Stimulated activated effector memory CD8-positive, alpha-beta T cell treated with anti-CD3 and anti-CD28 coated beads, Interleukin-12 subunit alpha, Interleukin-12 subunit beta, amount 100 ng/mL, for 72 hours (primary cell): ENCODE measurements at regions not wholly inside any gene's neighbourhood (a gene's known extent, or its start where the extent isn't known, plus 50 kb on each side); places are given as distances from the start of the nearest gene placed in this dataset.

Experiments used
- ATAC-seq: fragments of 150-1000 bp; cut with Tn5 transposase; 2 replicates; pipeline ENCODE4 v1.10.0; 2021
- DNase-seq, 2 donors: peaks; one replicate each; pipeline ENCODE4 v3.0.0; 2021 to 2022; ENCODE audit warnings: low spot score in 2 of 2
- H3K27ac Mint-ChIP-seq: one replicate; pipeline ENCODE4 v1.8.0; 2022; ENCODE audit warnings: mild to moderate bottlenecking, mixed read lengths
- H3K36me3 Mint-ChIP-seq: one replicate; pipeline ENCODE4 v1.8.0; 2022; ENCODE audit warnings: mild to moderate bottlenecking, mixed read lengths
- H3K4me1 Mint-ChIP-seq: one replicate; pipeline ENCODE4 v1.8.0; 2022; ENCODE audit warnings: mixed read lengths
- H3K4me3 Mint-ChIP-seq: one replicate; pipeline ENCODE4 v1.8.0; 2022; ENCODE audit warnings: mild to moderate bottlenecking, mixed read lengths
- H3K9me3 Mint-ChIP-seq: one replicate; pipeline ENCODE4 v1.8.0; 2022; ENCODE audit warnings: mixed read lengths

DNA sequence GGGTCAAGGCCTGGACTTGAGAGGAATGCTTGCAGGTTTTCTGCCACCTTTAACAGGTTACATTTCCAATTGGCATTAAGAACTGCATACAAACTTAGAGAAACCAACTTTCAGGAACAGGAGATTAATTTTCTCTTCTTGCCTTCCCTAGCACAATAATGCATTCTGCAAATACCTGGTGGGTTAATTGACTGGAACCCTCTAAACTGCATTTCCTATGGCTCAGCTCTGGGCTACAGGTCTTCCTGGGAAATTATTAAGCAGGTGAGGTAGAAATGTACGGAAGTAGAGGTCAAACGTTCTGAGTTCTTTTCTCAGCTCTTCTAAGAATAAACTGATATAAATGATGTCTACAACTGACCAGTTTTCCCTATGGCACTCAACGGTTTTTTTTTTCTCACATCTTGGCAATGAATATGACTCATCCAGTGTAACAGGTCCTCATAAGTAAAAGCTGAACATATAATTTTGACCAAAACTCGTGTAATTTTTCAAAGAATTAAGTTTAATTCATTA is 144.9 kb upstream of the PELI2 start:
- no peaks in the 10 kb centered on the region for H3K36me3 Mint-ChIP-seq
- H3K4me3 Mint-ChIP-seq = no peak overlapping the region
- DNase-seq (no peak), ATAC-seq (no peak)
- no peaks in the 10 kb centered on the region for H3K4me1 Mint-ChIP-seq
- no peak overlapping the region for H3K27ac Mint-ChIP-seq
- H3K9me3 Mint-ChIP-seq = no peaks in the 10 kb centered on the region

DNA sequence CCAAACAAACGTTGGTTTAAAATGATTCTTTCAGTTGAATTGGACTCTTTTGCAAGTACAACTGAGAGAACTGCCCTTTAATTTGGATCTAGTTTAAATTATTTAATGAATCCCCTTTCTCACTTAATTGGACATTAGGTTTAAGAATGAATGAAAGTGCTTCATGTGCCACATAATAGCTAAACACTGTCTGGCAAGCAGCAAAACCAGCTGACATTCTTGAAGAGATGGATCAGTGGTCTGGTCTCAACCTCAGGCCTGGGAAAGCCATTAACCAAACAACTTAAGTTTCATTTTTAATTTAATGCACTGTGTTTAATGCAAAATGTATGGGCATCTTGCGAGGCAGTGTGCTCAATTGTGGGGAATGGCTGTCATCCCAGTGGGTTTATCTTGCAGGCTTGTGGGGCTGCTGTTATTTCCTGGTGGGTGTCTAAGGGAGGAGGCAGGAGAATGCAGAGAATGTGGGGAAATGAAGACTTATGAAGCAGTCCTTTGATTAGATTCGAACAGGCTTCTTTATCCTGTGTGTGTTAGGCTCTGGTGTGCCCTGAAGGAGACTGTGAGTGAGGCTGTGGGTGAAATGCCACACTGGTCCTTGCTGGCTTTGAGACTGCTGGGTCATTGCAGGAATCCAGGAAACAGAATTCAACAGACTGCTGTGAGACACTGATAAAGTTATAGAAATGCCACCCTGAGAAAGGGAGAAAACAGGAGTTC is 144.1 kb upstream of the PELI2 start:
- Mint-ChIP-seq H3K4me3 (no peak overlapping the region), H3K4me1 (no peaks in the 10 kb centered on the region), H3K27ac (no peak overlapping the region), H3K36me3 (no peaks in the 10 kb centered on the region), H3K9me3 (no peaks in the 10 kb centered on the region)
- DNase-seq (no peak), ATAC-seq (no peak)

DNA sequence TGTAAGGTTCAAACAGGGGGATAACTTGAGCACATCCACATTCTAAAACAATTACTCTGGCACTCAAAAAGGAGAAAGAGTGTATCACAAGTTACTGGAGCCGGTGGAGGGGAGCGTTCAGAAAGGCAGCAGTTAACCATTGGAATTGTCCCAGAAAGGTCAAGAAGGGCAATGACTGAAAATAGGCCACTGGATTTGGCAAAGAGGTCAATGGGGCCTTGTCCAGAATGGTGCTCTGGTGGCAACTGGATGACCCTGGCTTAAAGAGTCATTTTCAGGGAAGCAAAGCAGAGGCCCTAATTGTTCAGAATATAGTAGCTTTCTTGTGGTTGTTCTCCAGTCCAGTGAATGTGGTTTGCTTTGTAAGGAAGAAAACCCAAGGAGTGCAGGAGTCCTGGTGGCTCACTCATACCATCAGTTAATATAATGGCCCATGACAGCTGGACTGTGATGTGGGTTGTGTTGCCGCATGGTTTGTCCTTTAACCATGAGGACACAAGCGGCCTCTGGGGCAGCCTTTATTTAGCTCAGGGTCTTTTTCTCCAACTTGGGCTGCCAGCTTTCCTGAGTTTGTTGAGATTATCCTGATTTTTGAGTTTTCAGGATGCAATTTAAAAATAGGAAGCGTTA is 142.8 kb upstream of the PELI2 start:
- DNase-seq (no peak), ATAC-seq (no peak)
- no peaks in the 10 kb centered on the region for H3K36me3 Mint-ChIP-seq
- no peak overlapping the region for H3K27ac Mint-ChIP-seq
- no peak overlapping the region for H3K4me3 Mint-ChIP-seq
- no peaks in the 10 kb centered on the region for H3K4me1 Mint-ChIP-seq
- peaks cover 2% of the 10 kb centered on the region for H3K9me3 Mint-ChIP-seq

DNA sequence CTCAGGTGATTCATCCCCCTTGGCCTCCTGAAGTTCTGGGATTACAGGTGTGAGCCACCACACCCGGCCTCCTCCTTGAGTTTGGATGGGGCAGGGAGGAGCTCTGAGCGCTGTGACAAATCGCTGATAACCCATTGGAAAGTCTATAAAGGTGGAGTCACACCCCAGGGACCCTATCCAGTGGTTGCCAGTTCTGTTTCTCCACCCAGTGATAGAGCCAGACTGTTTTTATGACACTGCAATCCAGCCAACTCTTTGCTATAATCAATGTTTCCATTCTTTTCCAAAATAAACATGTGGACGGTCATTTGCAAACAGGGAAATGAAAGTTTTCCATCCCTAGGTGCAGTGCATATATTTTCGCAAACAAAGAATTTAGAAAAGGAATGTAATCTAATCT is 142.0 kb upstream of the PELI2 start:
- Mint-ChIP-seq H3K9me3 (peaks cover 7% of the 10 kb centered on the region), H3K27ac (no peak overlapping the region), H3K4me3 (no peak overlapping the region), H3K4me1 (no peaks in the 10 kb centered on the region), H3K36me3 (no peaks in the 10 kb centered on the region)
- ATAC-seq (no peak), DNase-seq (no peak)

DNA sequence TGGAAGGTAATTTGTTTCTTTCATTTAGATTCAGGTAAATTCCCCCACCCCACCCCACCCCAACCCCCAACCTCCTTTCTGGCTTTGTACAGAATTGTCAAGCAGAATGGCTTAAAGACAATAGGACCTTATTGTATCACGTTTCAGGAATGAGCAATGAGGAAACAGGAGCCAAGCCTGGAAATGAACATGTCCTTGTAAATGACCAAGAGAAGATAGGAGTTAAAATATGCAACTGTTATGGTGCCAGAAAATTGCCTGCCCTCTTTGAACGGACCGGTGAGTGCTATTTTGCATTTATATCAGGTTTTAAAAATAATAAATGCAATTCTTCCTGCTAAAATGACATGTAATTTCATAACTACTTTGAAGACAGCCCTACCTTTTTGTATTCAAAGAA is 141.6 kb upstream of the PELI2 start:
- no peaks in the 10 kb centered on the region for H3K4me1 Mint-ChIP-seq
- H3K27ac Mint-ChIP-seq = no peak overlapping the region
- ATAC-seq = no peak
- H3K36me3 Mint-ChIP-seq = no peaks in the 10 kb centered on the region
- H3K4me3 Mint-ChIP-seq = no peak overlapping the region
- DNase-seq = no peak
- peaks cover 8% of the 10 kb centered on the region for H3K9me3 Mint-ChIP-seq

DNA sequence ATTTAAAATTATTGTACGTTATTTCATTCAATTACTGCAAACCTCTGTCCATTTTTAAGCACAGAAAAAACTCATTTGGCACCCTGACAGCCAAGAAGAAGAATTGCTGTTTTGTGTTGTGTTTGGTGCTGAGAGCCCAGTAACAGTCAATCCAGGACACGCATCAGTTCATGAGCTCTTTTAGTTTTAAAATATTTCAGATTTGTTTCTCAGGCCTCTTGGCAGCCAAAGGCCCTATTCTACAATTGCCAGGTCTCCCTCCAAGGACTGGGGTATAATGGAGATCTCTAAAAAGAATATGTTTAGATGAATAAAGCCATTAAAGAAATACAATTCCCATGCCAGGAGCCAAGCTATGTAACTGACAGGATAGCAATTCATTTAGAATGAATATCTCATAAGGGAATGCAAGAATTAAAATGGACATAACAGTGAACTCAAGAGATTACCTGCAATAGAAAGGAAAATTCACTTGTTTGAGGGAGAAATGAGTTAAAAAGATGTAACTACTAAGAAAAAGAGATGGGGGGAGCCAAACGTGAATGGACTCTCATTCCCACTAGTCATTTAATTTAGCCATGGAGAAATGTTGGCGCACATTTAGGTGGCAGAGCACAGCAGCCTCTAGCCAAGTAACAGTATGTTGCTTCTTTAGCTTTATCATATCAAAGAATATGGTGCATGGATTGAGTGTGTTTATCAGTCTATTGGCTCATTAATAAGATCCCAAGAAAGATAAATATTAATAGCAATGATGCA is 140.6 kb upstream of the PELI2 start:
- ATAC-seq (no peak), DNase-seq (no peak)
- Mint-ChIP-seq H3K27ac (no peak overlapping the region), H3K36me3 (no peaks in the 10 kb centered on the region), H3K4me3 (no peak overlapping the region), H3K4me1 (no peaks in the 10 kb centered on the region), H3K9me3 (peaks cover 8% of the 10 kb centered on the region)

DNA sequence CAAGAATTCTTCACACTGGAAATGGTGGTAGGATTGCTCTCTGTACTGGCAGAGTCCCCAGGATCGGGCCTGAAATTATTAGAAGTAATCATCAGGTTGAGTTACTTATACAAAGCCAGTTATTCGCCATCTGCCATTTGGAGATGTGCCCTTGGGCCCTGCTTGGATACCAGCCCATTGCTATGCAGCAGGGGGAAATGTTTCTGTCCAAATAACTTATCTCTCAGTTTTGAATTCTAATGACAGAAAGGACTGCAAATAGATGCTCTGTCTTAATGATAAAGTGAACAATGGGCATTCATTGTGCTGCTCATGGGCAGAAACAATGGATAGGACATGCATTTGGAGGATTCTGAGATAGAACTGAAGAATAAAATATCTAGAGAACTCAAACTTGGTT is 139.1 kb upstream of the PELI2 start:
- Mint-ChIP-seq H3K4me3 (no peak overlapping the region), H3K9me3 (peaks cover 8% of the 10 kb centered on the region), H3K36me3 (no peaks in the 10 kb centered on the region), H3K4me1 (no peaks in the 10 kb centered on the region), H3K27ac (no peak overlapping the region)
- ATAC-seq = no peak
- no peak for DNase-seq

DNA sequence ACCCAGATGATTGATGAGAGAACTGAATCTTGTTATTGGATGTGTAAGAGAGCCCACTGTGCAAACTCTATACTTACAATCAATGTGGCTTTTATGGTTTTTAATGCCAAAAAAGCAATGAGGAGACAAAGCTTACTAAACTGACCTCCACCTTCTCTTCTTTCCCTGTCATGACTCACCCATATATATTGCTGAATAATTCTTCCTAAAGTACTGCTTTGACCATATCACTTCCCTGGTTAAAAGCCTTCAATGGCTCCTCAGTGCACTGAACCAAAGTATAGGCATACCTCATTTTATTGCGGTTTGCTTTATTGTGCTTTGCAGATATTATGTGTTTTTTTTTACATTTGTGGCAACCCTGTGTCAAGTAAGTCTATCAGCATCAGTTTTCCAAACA is 138.4 kb upstream of the PELI2 start:
- Mint-ChIP-seq H3K4me1 (no peaks in the 10 kb centered on the region), H3K36me3 (no peaks in the 10 kb centered on the region), H3K4me3 (no peak overlapping the region), H3K27ac (no peak overlapping the region), H3K9me3 (peaks cover 8% of the 10 kb centered on the region)
- DNase-seq (no peak), ATAC-seq (no peak)

DNA sequence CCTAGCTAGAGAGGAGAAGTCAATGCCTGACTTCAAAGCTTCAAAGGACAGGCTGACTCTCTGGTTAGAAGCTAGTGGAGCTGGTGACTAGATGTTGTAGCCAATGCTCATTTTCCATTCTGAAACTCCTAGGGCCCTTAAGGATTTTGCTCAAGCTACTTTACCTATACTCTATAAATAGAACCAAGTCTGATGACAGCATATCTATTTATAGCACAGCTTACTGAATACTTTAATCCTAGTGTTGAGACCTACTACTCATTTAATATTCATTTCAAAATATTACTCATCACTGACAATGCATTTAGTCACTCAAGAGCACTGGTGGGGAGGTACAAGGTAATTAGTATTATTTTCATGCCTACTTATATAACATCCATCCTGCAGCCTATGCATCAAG is 137.2 kb upstream of the PELI2 start:
- Mint-ChIP-seq H3K4me3 (no peak overlapping the region), H3K27ac (no peak overlapping the region), H3K4me1 (no peaks in the 10 kb centered on the region), H3K9me3 (peaks cover 8% of the 10 kb centered on the region), H3K36me3 (no peaks in the 10 kb centered on the region)
- DNase-seq = no peak
- ATAC-seq = peak; percentile 85

DNA sequence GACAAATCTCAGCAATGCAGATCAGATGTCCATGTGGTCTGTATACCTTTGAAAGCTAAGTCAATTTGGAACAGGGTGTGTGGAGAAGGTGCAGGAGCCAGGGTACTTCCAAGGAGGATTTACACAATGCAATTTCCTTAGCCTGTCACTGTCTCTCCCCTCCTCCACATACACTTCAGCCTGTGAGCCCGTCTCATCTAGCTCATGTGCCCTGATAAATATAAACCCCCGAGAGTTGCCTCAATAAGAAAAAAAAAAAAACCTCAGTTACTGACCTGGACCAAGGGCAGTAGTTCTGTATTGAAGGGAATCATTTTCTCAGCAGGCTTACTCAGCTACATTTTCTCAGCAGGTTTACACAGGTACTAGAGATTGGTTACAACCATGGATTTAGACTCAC is 132.1 kb upstream of the PELI2 start:
- Mint-ChIP-seq H3K4me3 (no peak overlapping the region), H3K36me3 (no peaks in the 10 kb centered on the region), H3K9me3 (peaks cover 3% of the 10 kb centered on the region), H3K27ac (no peak overlapping the region), H3K4me1 (no peaks in the 10 kb centered on the region)
- ATAC-seq (no peak), DNase-seq (no peak)

DNA sequence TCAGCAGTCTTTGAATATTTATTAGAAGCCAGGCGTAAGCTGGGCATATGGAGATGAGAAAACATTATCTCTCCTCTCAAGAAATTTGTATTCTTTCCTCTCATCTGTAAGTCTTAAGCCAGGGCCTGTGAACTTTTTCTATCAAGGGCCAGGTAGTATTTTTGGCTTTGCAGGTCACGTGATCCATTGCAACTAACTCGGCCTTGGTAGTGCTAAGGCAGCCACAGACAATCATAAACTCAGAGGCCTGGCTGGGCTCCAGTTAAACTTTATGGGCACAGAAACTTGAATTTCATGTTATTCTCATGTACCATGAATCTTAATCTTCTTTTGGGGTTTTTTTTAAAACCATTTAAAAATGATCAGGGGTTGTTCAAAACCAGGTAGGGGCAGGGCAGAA is 117.4 kb upstream of the PELI2 start:
- Mint-ChIP-seq H3K36me3 (peaks cover 4% of the 10 kb centered on the region), H3K4me3 (no peak overlapping the region), H3K27ac (no peak overlapping the region), H3K4me1 (peaks cover 35% of the 10 kb centered on the region), H3K9me3 (no peaks in the 10 kb centered on the region)
- DNase-seq = no peak
- ATAC-seq = no peak

DNA sequence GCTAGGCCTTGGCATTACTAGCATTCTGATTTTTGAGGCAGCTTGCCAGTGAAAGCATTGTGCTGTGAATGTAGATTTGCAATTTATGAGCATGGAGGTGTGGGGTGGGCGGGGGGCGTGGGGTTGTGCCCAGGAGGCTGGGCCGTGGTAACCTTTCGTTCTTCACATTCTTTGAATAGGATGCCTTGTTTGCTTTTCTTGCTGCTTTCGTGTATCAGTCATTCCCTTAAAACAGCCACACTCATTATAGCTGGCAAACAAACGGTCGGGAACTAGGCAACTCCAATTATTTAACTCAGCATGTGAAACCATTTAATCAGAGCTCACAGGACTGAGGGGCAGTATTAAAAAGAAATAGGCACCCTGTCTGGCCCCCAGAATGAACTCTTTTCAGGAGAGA is 115.9 kb upstream of the PELI2 start:
- Mint-ChIP-seq H3K9me3 (no peaks in the 10 kb centered on the region), H3K36me3 (peaks cover 4% of the 10 kb centered on the region), H3K4me1 (peaks cover 38% of the 10 kb centered on the region), H3K27ac (no peak overlapping the region), H3K4me3 (peak overlapping the region; percentile 36)
- no peak for DNase-seq
- no peak for ATAC-seq

DNA sequence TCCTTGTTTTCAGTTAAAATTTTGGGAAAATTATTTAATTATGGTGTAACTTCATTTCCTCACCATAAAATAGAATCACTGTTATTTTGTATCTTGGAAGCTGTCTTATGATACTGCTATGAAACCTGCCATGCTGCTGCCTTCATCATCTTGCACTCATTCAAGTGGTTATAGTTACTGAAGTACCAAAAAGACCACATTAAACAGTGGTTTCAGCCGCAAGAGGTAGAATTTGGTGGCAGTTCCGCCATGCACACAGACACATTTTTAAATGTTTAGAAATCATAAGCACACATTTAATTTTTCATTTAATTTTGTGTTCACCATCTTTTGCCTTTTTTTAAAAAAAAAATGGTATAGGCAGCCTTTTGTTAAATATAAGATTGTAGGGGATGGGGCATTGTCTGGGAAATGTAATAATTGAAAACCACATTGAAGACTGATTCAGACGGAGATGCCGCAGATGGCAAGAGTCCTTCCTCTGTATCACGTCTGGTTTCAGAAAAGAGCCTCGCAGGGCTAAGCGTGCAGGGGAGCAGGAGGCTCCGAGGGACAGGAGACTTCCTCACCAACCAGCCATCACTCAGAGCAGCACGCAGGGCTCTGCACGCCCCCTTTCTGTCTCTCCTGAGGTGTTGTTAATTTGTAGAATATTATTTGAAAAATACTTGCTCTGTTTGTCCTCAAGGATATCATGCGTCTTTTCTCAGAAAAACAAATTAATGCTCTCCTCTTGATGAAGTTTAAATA is 115.2 kb upstream of the PELI2 start:
- ATAC-seq = peak; percentile 95
- Mint-ChIP-seq H3K4me1 (peaks cover 38% of the 10 kb centered on the region), H3K36me3 (peaks cover 4% of the 10 kb centered on the region), H3K27ac (no peak overlapping the region), H3K4me3 (peak overlapping the region; percentile 36), H3K9me3 (no peaks in the 10 kb centered on the region)
- peak; percentile 7 to 64 for DNase-seq

DNA sequence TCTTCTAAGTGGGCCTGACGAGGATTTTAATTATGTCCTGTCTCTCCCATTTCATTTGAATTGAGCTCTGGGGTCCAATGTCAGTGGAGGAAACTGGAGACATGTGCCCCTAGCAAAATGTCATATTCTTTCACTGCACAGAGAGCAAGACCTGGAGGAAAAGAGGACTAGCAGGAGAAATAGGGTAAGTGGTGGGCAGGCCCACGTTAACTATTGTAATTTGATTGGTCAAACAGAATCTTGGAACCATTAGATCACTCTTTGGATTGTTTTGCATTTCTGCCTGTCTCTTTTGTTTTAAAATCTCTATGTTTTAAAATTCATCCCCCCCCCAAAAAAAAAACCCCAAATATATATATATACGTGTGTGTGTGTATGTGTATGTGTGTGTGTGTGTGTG is 113.9 kb upstream of the PELI2 start:
- no peaks in the 10 kb centered on the region for H3K9me3 Mint-ChIP-seq
- H3K4me1 Mint-ChIP-seq = peaks cover 38% of the 10 kb centered on the region
- peaks cover 4% of the 10 kb centered on the region for H3K36me3 Mint-ChIP-seq
- no peak for DNase-seq
- ATAC-seq = no peak
- H3K4me3 Mint-ChIP-seq = peak overlapping the region; percentile 59
- no peak overlapping the region for H3K27ac Mint-ChIP-seq

DNA sequence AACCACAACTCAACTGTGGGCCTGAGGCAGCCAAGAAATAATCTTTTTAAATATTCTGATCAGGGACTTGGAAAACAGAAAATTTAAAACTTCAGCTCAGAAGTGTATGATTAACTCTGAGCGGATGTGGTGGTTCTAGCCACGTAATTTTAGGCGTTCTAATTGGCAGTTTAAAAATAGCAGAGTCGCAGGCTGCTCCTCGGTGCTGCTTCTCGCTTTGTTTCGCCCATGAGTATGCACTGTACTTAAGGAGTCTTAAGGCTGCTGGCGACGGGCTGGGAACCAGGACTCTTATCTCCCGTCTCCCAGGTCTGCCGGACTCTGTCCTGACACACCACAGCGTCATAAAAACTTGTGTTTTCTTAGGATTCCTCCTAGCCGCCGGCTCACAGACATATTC is 113.4 kb upstream of the PELI2 start:
- DNase-seq = peak; percentile 15 to 51
- Mint-ChIP-seq H3K36me3 (peaks cover 4% of the 10 kb centered on the region), H3K4me3 (peak overlapping the region; percentile 59), H3K9me3 (no peaks in the 10 kb centered on the region), H3K27ac (peak overlapping the region; percentile 65), H3K4me1 (peaks cover 38% of the 10 kb centered on the region)
- ATAC-seq = peak; percentile 86
